ENCODE measurements at regions not wholly inside any gene's neighbourhood (a gene's known extent, or its start where the extent isn't known, plus 50 kb on each side); places are given as distances from the start of the nearest gene placed in this dataset.

DNA sequence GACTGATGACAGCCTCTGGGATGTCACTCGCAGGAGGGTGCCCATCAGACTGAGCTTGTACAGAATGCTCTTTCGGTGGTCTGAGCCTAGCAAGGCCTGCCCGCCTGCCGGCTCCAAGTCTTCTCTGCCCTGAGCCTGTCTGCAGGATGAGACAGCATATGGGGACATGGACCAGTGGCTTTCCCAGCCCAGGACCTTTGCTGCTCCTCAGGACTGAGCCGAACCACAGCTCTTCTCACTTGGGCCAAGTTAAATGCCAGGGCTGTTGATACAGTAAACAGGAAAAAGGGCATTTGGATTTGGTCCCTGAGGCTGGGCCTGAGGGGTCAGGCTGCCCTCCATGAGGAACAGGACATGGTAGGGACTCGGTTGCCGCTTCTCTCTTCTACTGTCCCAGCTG is 64.3 kb upstream of the EPS8L3 start:
- Mint-ChIP-seq H3K36me3 (ENCODE audit: low read depth) (no peaks in the 10 kb centered on the region), H3K9me3 (no peaks in the 10 kb centered on the region), H3K4me1 (peaks cover 9% of the 10 kb centered on the region), H3K4me3 (no peak overlapping the region), H3K27me3 (ENCODE audit: low read depth) (peaks cover 8% of the 10 kb centered on the region), H3K27ac (no peak overlapping the region)
- TF ChIP-seq, protein P1, sequence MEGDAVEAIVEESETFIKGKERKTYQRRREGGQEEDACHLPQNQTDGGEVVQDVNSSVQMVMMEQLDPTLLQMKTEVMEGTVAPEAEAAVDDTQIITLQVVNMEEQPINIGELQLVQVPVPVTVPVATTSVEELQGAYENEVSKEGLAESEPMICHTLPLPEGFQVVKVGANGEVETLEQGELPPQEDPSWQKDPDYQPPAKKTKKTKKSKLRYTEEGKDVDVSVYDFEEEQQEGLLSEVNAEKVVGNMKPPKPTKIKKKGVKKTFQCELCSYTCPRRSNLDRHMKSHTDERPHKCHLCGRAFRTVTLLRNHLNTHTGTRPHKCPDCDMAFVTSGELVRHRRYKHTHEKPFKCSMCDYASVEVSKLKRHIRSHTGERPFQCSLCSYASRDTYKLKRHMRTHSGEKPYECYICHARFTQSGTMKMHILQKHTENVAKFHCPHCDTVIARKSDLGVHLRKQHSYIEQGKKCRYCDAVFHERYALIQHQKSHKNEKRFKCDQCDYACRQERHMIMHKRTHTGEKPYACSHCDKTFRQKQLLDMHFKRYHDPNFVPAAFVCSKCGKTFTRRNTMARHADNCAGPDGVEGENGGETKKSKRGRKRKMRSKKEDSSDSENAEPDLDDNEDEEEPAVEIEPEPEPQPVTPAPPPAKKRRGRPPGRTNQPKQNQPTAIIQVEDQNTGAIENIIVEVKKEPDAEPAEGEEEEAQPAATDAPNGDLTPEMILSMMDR (IDR thresholded peaks at IDR 0.05; ENCODE audit: unreplicated experiment in 3 of 3), result no peak

DNA sequence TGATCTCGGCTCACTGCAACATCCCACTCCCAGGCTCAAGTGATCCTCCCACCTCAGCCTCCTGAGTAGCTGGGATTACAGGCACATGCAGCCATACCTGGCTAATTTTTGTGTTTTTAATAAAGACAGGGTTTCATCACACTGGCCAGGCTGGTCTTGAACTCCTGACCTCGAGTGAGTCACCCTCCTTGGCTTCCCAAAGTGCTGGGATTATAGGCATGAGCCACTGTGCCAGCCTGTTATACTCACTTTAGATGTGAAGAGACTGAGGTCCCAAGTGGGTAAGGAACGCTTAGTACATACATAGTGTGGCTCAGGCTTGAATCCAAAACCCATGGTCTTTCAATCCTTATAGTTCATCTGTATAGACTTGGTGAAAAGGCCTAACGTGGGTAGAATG is 63.7 kb upstream of the EPS8L3 start:
- TF ChIP-seq, protein P1 (IDR thresholded peaks at IDR 0.05; ENCODE audit: unreplicated experiment in 3 of 3), result no peak
- H3K9me3 Mint-ChIP-seq, result no peaks in the 10 kb centered on the region
- H3K27ac Mint-ChIP-seq, result no peak overlapping the region
- no peaks in the 10 kb centered on the region for H3K36me3 Mint-ChIP-seq (ENCODE audit: low read depth)
- H3K4me1 Mint-ChIP-seq, result peaks cover 13% of the 10 kb centered on the region
- H3K4me3 Mint-ChIP-seq, result no peak overlapping the region
- peaks cover 8% of the 10 kb centered on the region for H3K27me3 Mint-ChIP-seq (ENCODE audit: low read depth)

DNA sequence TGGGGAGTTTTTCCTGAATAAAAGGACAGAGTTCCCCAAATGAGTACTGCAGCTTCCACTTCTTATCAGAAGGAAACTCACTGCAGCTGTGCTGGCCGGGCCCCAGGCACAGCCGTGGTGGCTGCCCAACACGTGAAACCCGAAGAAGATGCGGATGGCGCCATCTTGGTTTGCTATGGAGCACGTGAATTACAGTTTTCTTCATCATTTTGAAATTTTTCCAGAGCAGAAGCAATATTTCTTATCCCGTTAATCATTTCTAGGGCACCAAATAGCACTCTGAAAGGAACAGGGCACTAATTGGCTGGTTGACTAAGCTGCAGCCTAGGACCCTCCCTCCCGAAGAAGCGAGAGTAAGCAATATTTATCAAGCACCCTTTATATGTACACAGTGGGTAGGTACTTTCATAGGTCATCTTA is 63.2 kb upstream of the EPS8L3 start:
- TF ChIP-seq, protein P1 (IDR thresholded peaks at IDR 0.05; ENCODE audit: unreplicated experiment in 3 of 3), result no peak
- H3K9me3 Mint-ChIP-seq, result no peaks in the 10 kb centered on the region
- H3K4me3 Mint-ChIP-seq, result no peak overlapping the region
- H3K27me3 Mint-ChIP-seq (ENCODE audit: low read depth), result peaks cover 11% of the 10 kb centered on the region
- H3K27ac Mint-ChIP-seq, result no peak overlapping the region
- no peaks in the 10 kb centered on the region for H3K36me3 Mint-ChIP-seq (ENCODE audit: low read depth)
- peaks cover 18% of the 10 kb centered on the region for H3K4me1 Mint-ChIP-seq

DNA sequence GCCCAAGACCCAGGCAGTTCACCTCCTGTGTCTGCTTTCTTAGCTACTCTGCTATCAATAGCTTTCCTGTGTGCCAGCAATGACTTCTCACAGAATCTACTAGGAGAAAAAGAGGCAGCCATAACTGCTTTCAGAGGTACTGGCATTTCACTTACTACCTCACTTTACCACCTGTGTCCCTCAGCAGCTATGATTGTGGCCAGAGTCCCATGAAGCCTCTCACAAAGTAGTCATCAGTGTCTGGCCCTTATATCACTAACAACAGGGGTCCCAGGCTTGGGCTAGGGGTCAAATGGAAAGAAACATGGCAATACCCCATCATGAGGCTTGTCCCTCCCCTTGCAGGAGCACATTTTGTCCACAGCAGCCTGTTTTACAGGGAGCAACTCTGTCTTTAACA is 62.7 kb upstream of the EPS8L3 start:
- TF ChIP-seq, protein P1 (IDR thresholded peaks at IDR 0.05; ENCODE audit: unreplicated experiment in 3 of 3), result no peak
- no peak overlapping the region for H3K27ac Mint-ChIP-seq
- no peak overlapping the region for H3K4me3 Mint-ChIP-seq
- peaks cover 22% of the 10 kb centered on the region for H3K4me1 Mint-ChIP-seq
- H3K36me3 Mint-ChIP-seq (ENCODE audit: low read depth), result no peaks in the 10 kb centered on the region
- H3K27me3 Mint-ChIP-seq (ENCODE audit: low read depth), result peaks cover 12% of the 10 kb centered on the region
- H3K9me3 Mint-ChIP-seq, result no peaks in the 10 kb centered on the region

DNA sequence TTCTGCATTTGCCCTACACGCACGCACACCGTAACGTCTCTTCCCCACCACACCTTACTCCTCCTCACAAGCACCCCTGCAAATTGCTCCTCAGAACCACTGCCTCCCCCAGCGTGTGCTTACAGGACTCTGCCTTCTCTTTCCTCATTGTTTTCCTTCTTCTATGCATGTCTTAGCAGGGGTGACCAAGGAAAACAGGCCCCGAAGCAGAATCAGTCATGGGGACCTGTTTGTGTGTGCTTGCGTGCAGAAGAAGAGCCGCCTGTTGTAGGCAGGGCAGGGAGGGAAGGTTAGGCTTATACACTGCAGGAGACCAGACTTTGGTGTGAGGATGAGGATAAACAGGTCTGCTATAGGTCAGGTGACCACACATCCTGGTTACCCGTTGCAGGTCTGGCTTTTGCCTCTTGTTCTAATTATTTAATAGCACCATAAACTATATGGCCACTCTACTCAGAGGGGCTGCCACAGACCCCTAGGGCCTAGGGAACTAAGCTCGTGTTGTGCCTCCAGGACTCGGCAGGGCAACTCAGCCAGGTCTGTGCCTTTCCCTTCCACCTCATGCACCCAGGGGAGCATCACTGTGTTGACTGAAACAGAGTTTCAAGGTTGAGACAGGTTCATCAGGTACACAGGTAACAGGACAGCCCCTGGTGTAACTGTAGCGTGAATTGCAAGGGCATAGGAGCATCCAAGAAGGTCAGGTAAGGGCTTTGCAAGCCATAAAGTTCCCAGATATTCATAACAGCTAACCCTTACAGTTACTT is 60.8 kb upstream of the EPS8L3 start:
- Mint-ChIP-seq H3K27me3 (ENCODE audit: low read depth) (peaks cover 12% of the 10 kb centered on the region), H3K27ac (no peak overlapping the region), H3K4me1 (peaks cover 22% of the 10 kb centered on the region), H3K36me3 (ENCODE audit: low read depth) (no peaks in the 10 kb centered on the region), H3K4me3 (no peak overlapping the region), H3K9me3 (no peaks in the 10 kb centered on the region)
- TF ChIP-seq, protein P1 (IDR thresholded peaks at IDR 0.05; ENCODE audit: unreplicated experiment in 3 of 3), result no peak
